Fibroblast of lung (primary cell): ENCODE measurements at regions not wholly inside any gene's neighbourhood (a gene's known extent, or its start where the extent isn't known, plus 50 kb on each side); places are given as distances from the start of the nearest gene placed in this dataset.

Experiments used
- EZH2 ChIP-seq: IDR thresholded peaks from 2 replicates; pipeline ENCODE4 v1.5.1; 2012; ENCODE audit warnings: low read length, control low read depth, mild to moderate bottlenecking; ENCODE audit errors: missing control alignments
- TF ChIP-seq, protein P1 (sequence below), 2 donors: IDR thresholded peaks in 1 of 2; conservative IDR thresholded peaks in 1 of 2; 1 replicate in 1 of 2; 2 replicates in 1 of 2; pipeline ENCODE4 v1.5.1; 2011 to 2012; ENCODE audit warnings: low read length in 2 of 2, control low read depth in 1 of 2, inconsistent platforms in 1 of 2, low read depth in 1 of 2, mild to moderate bottlenecking in 1 of 2

DNA sequence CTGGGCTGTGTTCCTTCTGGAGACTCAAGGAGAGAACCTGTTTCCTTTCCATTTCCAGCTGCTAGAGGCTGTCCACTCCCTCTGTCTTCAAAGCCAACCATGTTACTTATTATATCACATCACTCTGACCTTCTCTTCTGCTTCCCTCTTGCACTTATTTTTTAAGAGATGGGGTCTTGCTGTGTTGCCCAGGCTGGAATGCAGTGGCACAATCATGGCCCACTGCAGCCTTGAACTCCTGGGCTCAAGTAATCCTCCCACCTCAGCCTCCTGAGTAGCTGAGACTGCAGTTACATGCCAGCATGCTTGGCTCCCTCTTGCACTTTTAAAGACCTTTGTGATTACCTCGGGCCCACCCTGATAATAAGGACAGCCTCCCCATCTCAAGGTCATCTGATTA is 160.0 kb upstream of the DTNBP1 start:
- TF ChIP-seq, protein P1, sequence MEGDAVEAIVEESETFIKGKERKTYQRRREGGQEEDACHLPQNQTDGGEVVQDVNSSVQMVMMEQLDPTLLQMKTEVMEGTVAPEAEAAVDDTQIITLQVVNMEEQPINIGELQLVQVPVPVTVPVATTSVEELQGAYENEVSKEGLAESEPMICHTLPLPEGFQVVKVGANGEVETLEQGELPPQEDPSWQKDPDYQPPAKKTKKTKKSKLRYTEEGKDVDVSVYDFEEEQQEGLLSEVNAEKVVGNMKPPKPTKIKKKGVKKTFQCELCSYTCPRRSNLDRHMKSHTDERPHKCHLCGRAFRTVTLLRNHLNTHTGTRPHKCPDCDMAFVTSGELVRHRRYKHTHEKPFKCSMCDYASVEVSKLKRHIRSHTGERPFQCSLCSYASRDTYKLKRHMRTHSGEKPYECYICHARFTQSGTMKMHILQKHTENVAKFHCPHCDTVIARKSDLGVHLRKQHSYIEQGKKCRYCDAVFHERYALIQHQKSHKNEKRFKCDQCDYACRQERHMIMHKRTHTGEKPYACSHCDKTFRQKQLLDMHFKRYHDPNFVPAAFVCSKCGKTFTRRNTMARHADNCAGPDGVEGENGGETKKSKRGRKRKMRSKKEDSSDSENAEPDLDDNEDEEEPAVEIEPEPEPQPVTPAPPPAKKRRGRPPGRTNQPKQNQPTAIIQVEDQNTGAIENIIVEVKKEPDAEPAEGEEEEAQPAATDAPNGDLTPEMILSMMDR (conservative IDR thresholded peaks at IDR 0.05 in 1 of 2, IDR thresholded peaks at IDR 0.05 in 1 of 2; ENCODE audit: low read depth in 1 of 2, low read length in 2 of 2) = no peak
- TF ChIP-seq EZH2 = no peak
